ENCODE measurements at regions not wholly inside any gene's neighbourhood (a gene's known extent, or its start where the extent isn't known, plus 50 kb on each side); places are given as distances from the start of the nearest gene placed in this dataset.

DNA sequence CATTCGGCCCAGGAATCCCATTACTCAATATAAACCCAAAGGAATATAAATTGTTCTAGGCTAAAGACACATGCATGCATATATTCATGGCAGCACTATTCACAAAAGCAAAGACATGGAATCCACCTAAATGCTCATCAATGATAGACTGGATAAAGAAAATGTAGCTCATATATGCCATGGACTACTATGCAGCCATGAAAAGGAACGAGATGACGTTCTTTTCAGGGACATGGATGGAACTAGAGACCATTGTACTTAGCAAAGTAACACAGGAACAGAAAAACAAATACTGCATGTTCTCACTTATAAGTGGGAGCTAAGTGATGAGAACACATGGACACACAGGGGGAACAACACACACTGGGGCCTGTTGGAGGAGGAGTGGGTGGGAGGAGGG lies 769.5 kb downstream of the TBC1D32 start:
- intact Hi-C loops (cut with micrococcal nuclease; ENCODE audit: unreplicated experiment) = no loop called here
- H3K4me1 ChIP-seq (ENCODE audit: insufficient read depth, low read length, poor library complexity, severe bottlenecking) = no peaks in the 10 kb centered on the region
- H3K9me3 ChIP-seq (ENCODE audit: low read length) = no peaks in the 10 kb centered on the region
- H3K36me3 ChIP-seq (ENCODE audit: insufficient read depth, low read length) = no peaks in the 10 kb centered on the region
- no peaks in the 10 kb centered on the region for H3K79me2 ChIP-seq (ENCODE audit: insufficient read depth, low read depth, low read length)
- no TSS peak for BruUV-seq (replicated peaks)
- H3K9me2 ChIP-seq (ENCODE audit: insufficient read depth, low read length) = no peaks in the 10 kb centered on the region
- H4K20me1 ChIP-seq (ENCODE audit: insufficient read depth, low read length) = no peaks in the 10 kb centered on the region
- H3K27ac ChIP-seq (ENCODE audit: low read depth, low read length, poor library complexity, severe bottlenecking) = no peak overlapping the region
- POLR2A ChIA-PET = no interaction called here
- TF ChIP-seq EZH2phosphoT487 (IDR thresholded peaks at IDR 0.05; ENCODE audit: borderline replicate concordance, low read depth, low read length) = no peak
- TF ChIP-seq, protein P1, sequence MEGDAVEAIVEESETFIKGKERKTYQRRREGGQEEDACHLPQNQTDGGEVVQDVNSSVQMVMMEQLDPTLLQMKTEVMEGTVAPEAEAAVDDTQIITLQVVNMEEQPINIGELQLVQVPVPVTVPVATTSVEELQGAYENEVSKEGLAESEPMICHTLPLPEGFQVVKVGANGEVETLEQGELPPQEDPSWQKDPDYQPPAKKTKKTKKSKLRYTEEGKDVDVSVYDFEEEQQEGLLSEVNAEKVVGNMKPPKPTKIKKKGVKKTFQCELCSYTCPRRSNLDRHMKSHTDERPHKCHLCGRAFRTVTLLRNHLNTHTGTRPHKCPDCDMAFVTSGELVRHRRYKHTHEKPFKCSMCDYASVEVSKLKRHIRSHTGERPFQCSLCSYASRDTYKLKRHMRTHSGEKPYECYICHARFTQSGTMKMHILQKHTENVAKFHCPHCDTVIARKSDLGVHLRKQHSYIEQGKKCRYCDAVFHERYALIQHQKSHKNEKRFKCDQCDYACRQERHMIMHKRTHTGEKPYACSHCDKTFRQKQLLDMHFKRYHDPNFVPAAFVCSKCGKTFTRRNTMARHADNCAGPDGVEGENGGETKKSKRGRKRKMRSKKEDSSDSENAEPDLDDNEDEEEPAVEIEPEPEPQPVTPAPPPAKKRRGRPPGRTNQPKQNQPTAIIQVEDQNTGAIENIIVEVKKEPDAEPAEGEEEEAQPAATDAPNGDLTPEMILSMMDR (conservative IDR thresholded peaks at IDR 0.05; ENCODE audit: low read length) = no peak
- no peak overlapping the region for H3K4me3 ChIP-seq (ENCODE audit: low read depth, low read length, poor library complexity, severe bottlenecking)
- CTCF ChIA-PET (ENCODE audit: unreplicated experiment) = no interaction called here
- DNase-seq (ENCODE audit: low spot score) = no peak
- H2AFZ ChIP-seq (ENCODE audit: low read length) = no peak overlapping the region
- no peak overlapping the region for H3K4me2 ChIP-seq (ENCODE audit: low read length)

DNA sequence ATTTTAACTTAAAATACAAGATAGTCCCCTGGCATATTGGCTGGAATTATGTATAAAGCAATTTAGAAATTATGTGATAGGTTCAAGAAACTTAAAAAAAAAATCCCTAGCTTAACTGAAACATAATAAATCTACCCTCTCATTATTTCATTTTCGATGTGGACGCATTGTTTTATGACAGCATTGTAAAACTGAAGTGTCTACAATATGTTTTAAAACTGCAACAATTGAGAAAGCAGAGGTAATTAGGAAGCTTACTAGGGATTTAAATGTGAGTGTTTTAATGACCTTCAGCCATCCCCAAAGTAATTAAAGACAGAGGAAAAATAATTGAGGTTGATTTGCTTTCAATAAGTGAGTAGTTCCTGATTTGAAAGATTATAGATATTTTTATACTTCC lies 776.0 kb downstream of the TBC1D32 start:
- no TSS peak for BruUV-seq (replicated peaks)
- H3K9me3 ChIP-seq (ENCODE audit: low read length) = no peaks in the 10 kb centered on the region
- H3K36me3 ChIP-seq (ENCODE audit: insufficient read depth, low read length) = no peaks in the 10 kb centered on the region
- no peak overlapping the region for H2AFZ ChIP-seq (ENCODE audit: low read length)
- ChIA-PET CTCF (ENCODE audit: unreplicated experiment) (no interaction called here), POLR2A (no interaction called here)
- H3K4me3 ChIP-seq (ENCODE audit: low read depth, low read length, poor library complexity, severe bottlenecking) = no peak overlapping the region
- intact Hi-C loops (cut with micrococcal nuclease; ENCODE audit: unreplicated experiment) = no loop called here
- TF ChIP-seq, protein P1 (conservative IDR thresholded peaks at IDR 0.05; ENCODE audit: low read length) = no peak
- no peak for TF ChIP-seq EZH2phosphoT487 (IDR thresholded peaks at IDR 0.05; ENCODE audit: borderline replicate concordance, low read depth, low read length)
- no peaks in the 10 kb centered on the region for H3K9me2 ChIP-seq (ENCODE audit: insufficient read depth, low read length)
- no peaks in the 10 kb centered on the region for H3K79me2 ChIP-seq (ENCODE audit: insufficient read depth, low read depth, low read length)
- no peaks in the 10 kb centered on the region for H3K4me1 ChIP-seq (ENCODE audit: insufficient read depth, low read length, poor library complexity, severe bottlenecking)
- H3K27ac ChIP-seq (ENCODE audit: low read depth, low read length, poor library complexity, severe bottlenecking) = no peak overlapping the region
- H3K4me2 ChIP-seq (ENCODE audit: low read length) = no peak overlapping the region
- H4K20me1 ChIP-seq (ENCODE audit: insufficient read depth, low read length) = no peaks in the 10 kb centered on the region
- DNase-seq (ENCODE audit: low spot score) = no peak

DNA sequence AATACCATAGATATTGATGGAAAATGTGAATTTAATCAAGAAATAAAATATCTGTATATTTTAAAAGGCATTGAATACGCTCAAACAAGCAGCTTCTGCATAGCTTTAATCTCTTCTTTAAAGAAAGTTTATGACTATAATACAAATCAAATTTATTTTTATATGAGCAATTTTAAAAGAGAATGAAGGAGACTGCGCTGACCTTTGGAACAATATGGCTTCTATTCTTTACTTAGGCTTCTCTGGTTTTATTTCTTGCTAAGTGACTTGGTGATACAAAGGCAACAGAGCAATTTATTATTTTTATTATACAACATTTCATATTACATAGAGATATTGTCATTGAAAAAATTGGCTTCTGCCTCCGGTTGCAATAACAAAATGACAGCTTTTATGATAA lies 776.7 kb downstream of the TBC1D32 start:
- ChIA-PET POLR2A (no interaction called here), CTCF (ENCODE audit: unreplicated experiment) (no interaction called here)
- Histone ChIP-seq H2AFZ (ENCODE audit: low read length) (no peak overlapping the region), H3K4me2 (ENCODE audit: low read length) (no peak overlapping the region), H3K36me3 (ENCODE audit: insufficient read depth, low read length) (no peaks in the 10 kb centered on the region), H3K4me1 (ENCODE audit: insufficient read depth, low read length, poor library complexity, severe bottlenecking) (no peaks in the 10 kb centered on the region), H3K9me3 (ENCODE audit: low read length) (no peaks in the 10 kb centered on the region), H3K4me3 (ENCODE audit: low read depth, low read length, poor library complexity, severe bottlenecking) (no peak overlapping the region), H3K79me2 (ENCODE audit: insufficient read depth, low read depth, low read length) (no peaks in the 10 kb centered on the region), H3K9me2 (ENCODE audit: insufficient read depth, low read length) (no peaks in the 10 kb centered on the region), H3K27ac (ENCODE audit: low read depth, low read length, poor library complexity, severe bottlenecking) (no peak overlapping the region), H4K20me1 (ENCODE audit: insufficient read depth, low read length) (no peaks in the 10 kb centered on the region)
- DNase-seq (ENCODE audit: low spot score) = no peak
- intact Hi-C loops (cut with micrococcal nuclease; ENCODE audit: unreplicated experiment) = no loop called here
- no TSS peak for BruUV-seq (replicated peaks)
- TF ChIP-seq EZH2phosphoT487 (IDR thresholded peaks at IDR 0.05; ENCODE audit: borderline replicate concordance, low read depth, low read length) = no peak
- TF ChIP-seq, protein P1 (conservative IDR thresholded peaks at IDR 0.05; ENCODE audit: low read length) = no peak
